ENCODE measurements at regions not wholly inside any gene's neighbourhood (a gene's known extent, or its start where the extent isn't known, plus 50 kb on each side); places are given as distances from the start of the nearest gene placed in this dataset.

DNA sequence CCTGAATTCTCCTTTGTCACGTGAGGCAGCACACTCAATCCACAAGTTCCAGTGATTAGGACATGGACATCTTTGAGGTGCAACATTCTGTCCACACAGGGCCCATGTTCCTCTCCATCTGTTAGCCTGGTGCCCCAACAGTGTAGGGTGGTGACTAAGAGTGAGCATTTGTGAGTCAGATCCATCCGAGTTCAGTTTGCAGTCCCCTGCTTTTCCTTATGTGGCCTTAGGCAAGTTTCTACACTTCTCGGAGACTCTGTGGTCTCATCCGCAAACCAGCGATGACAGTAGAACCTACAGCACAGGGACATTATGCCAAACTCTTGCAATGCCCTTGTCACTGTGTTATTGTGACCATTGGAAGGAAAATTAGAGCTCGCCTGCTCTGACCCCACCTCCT is 178.7 kb upstream of the CDH4 start:
- H3K27me3 ChIP-seq (replicated peaks in 2 of 5; ENCODE audit: control insufficient read depth in 4 of 5, insufficient read depth in 5 of 5, low read length in 4 of 5): peaks cover 0 to 5% (median 0%) of the 10 kb centered on the region in 5 experiments
- POLR2A ChIA-PET: no interaction called here
- no peak for DNase-seq
- no peaks in the 10 kb centered on the region for H3K36me3 ChIP-seq (ENCODE audit: control insufficient read depth in 4 of 4, insufficient read depth in 4 of 4, low read length in 3 of 4)
- no peaks in the 10 kb centered on the region for H3K4me1 ChIP-seq (ENCODE audit: control extremely low read depth in 1 of 4, control insufficient read depth in 4 of 4, insufficient read depth in 4 of 4, low read length in 3 of 4)
- peaks cover 0 to 4% (median 0%) of the 10 kb centered on the region in 5 experiments for H3K9me3 ChIP-seq (ENCODE audit: control extremely low read depth in 1 of 5, control insufficient read depth in 4 of 5, insufficient read depth in 2 of 5, low read depth in 1 of 5, low read length in 4 of 5)
- no peak overlapping the region for H3K27ac ChIP-seq (ENCODE audit: insufficient read depth in 1 of 2, low read depth in 1 of 2, low read length in 2 of 2, poor library complexity in 1 of 2, severe bottlenecking in 2 of 2)
- 96% methylated on average over 4 of the region's 6 CpGs for WGBS (ENCODE audit: insufficient coverage)
- no peak overlapping the region for H3K4me3 ChIP-seq (ENCODE audit: control insufficient read depth in 1 of 7, extremely low read depth in 1 of 7, insufficient read depth in 4 of 7, low read depth in 2 of 7, low read length in 6 of 7)
- CTCF ChIA-PET: no interaction called here

DNA sequence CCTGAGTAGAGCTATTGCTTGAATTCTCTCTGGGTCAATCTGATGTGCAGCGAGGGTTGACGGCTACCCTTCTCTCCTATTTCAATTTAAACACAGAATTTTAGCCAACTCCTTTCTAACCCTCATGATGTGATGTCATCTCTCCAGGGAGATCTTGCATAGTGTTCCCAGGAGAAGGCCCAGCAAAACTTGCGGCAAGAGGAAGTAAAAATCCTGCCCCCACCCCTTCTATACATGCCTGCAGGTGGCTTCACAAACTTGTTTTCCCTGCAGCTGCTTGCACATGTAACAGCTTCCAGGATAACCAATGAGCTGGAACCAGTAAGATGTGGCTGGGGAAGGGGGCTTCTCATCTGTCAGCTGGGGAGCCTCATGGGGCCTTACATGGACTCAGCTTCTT is 169.3 kb upstream of the CDH4 start:
- DNase-seq: no peak
- no peaks in the 10 kb centered on the region for H3K36me3 ChIP-seq (ENCODE audit: control insufficient read depth in 4 of 4, insufficient read depth in 4 of 4, low read length in 3 of 4)
- H3K9me3 ChIP-seq (ENCODE audit: control extremely low read depth in 1 of 5, control insufficient read depth in 4 of 5, insufficient read depth in 2 of 5, low read depth in 1 of 5, low read length in 4 of 5): peaks cover 0 to 4% (median 0%) of the 10 kb centered on the region in 5 experiments
- H3K27me3 ChIP-seq (replicated peaks in 2 of 5; ENCODE audit: control insufficient read depth in 4 of 5, insufficient read depth in 5 of 5, low read length in 4 of 5): peaks cover 0 to 8% (median 0%) of the 10 kb centered on the region in 5 experiments
- H3K4me3 ChIP-seq (ENCODE audit: control insufficient read depth in 1 of 7, extremely low read depth in 1 of 7, insufficient read depth in 4 of 7, low read depth in 2 of 7, low read length in 6 of 7): no peak overlapping the region
- no peaks in the 10 kb centered on the region for H3K4me1 ChIP-seq (ENCODE audit: control extremely low read depth in 1 of 4, control insufficient read depth in 4 of 4, insufficient read depth in 4 of 4, low read length in 3 of 4)
- ChIA-PET CTCF (no interaction called here), POLR2A (interaction anchor here (0.6 kb wide), 1 partner anchor 14 kb away, joined by 3 read pairs; no protein-coding TSS in a partner anchor)
- no peak overlapping the region for H3K27ac ChIP-seq (ENCODE audit: insufficient read depth in 1 of 2, low read depth in 1 of 2, low read length in 2 of 2, poor library complexity in 1 of 2, severe bottlenecking in 2 of 2)
- 93% methylated on average over 3 of the region's 3 CpGs for WGBS (ENCODE audit: insufficient coverage)

DNA sequence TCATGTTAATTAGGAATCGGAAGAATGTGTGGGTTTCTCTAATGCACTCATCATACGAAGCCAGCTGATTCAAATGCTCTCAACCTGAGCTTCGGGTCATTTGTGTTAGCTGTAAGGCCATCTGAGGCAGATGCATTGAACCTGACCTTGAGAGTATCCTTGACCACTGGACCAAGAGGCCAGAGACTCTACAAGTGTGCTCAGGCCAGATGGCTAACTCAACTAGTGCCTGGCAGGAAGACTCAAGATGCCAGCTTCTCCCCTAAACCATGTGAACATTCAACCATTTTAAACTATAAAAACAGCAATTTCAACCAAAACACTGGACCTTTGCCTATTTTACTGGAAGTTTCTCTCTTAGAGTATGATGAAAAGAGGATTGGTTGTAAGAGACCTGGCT is 168.6 kb upstream of the CDH4 start:
- ChIA-PET POLR2A (interaction anchor here (0.6 kb wide), 1 partner anchor 15 kb away, joined by 3 read pairs; no protein-coding TSS in a partner anchor), CTCF (no interaction called here)
- DNase-seq: no peak
- H3K36me3 ChIP-seq (ENCODE audit: control insufficient read depth in 4 of 4, insufficient read depth in 4 of 4, low read length in 3 of 4): no peaks in the 10 kb centered on the region
- peaks cover 0 to 9% (median 0%) of the 10 kb centered on the region in 5 experiments for H3K27me3 ChIP-seq (replicated peaks in 2 of 5; ENCODE audit: control insufficient read depth in 4 of 5, insufficient read depth in 5 of 5, low read length in 4 of 5)
- H3K9me3 ChIP-seq (ENCODE audit: control extremely low read depth in 1 of 5, control insufficient read depth in 4 of 5, insufficient read depth in 2 of 5, low read depth in 1 of 5, low read length in 4 of 5): peaks cover 0 to 4% (median 0%) of the 10 kb centered on the region in 5 experiments
- H3K27ac ChIP-seq (ENCODE audit: insufficient read depth in 1 of 2, low read depth in 1 of 2, low read length in 2 of 2, poor library complexity in 1 of 2, severe bottlenecking in 2 of 2): no peak overlapping the region
- WGBS (ENCODE audit: insufficient coverage): 100% methylated on average over 3 of the region's 3 CpGs
- no peaks in the 10 kb centered on the region for H3K4me1 ChIP-seq (ENCODE audit: control extremely low read depth in 1 of 4, control insufficient read depth in 4 of 4, insufficient read depth in 4 of 4, low read length in 3 of 4)
- H3K4me3 ChIP-seq (ENCODE audit: control insufficient read depth in 1 of 7, extremely low read depth in 1 of 7, insufficient read depth in 4 of 7, low read depth in 2 of 7, low read length in 6 of 7): no peak overlapping the region

DNA sequence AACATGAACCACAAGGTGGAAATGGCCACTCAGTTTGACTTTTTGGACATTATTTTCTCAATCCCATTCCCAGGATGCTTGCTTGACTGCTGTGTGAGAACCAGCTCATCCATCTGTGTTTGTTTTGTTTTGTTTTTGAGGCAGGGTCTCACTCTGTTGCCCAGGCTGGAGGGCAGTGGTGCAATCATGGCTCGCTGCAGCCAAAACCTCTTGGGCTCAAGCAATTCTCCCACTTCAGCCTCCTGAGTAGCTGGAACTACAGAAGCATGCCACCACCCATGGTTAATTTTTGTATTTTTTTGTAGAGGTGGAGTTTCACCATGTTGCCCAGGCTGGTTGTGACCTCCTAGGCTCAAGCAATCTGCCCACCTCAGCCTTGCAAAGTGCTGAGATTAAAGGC is 166.0 kb upstream of the CDH4 start:
- peaks cover 0 to 4% (median 0%) of the 10 kb centered on the region in 5 experiments for H3K9me3 ChIP-seq (ENCODE audit: control extremely low read depth in 1 of 5, control insufficient read depth in 4 of 5, insufficient read depth in 2 of 5, low read depth in 1 of 5, low read length in 4 of 5)
- no peak overlapping the region for H3K27ac ChIP-seq (ENCODE audit: insufficient read depth in 1 of 2, low read depth in 1 of 2, low read length in 2 of 2, poor library complexity in 1 of 2, severe bottlenecking in 2 of 2)
- WGBS (ENCODE audit: insufficient coverage): 83% methylated on average over 1 of the region's 1 CpG
- POLR2A ChIA-PET: no interaction called here
- no peak overlapping the region for H3K4me3 ChIP-seq (ENCODE audit: control insufficient read depth in 1 of 7, extremely low read depth in 1 of 7, insufficient read depth in 4 of 7, low read depth in 2 of 7, low read length in 6 of 7)
- H3K27me3 ChIP-seq (replicated peaks in 2 of 5; ENCODE audit: control insufficient read depth in 4 of 5, insufficient read depth in 5 of 5, low read length in 4 of 5): peaks cover 0 to 11% (median 0%) of the 10 kb centered on the region in 5 experiments
- no peak for DNase-seq
- CTCF ChIA-PET: no interaction called here
- H3K36me3 ChIP-seq (ENCODE audit: control insufficient read depth in 4 of 4, insufficient read depth in 4 of 4, low read length in 3 of 4): no peaks in the 10 kb centered on the region
- H3K4me1 ChIP-seq (ENCODE audit: control extremely low read depth in 1 of 4, control insufficient read depth in 4 of 4, insufficient read depth in 4 of 4, low read length in 3 of 4): no peaks in the 10 kb centered on the region

DNA sequence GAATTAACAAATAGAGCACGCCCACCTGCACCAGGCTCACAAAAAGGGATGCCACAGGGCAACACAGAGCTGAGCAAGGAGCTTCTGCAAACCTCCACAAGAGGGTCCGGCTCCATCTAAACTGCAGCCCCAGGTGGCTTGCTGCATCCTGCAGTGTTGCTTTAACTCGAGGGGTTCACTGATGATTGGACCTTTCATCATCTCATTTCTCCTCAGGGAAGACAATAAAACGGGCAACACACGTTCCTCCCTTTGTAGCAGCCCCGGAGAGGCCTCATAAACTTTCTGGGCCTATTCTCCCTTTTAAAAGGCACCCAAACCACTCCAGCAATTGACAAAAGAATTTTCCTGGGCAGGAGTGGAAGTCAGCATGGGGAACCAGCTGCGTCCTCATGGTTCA is 161.5 kb upstream of the CDH4 start:
- ChIA-PET CTCF (no interaction called here), POLR2A (no interaction called here)
- no peak overlapping the region for H3K27ac ChIP-seq (ENCODE audit: insufficient read depth in 1 of 2, low read depth in 1 of 2, low read length in 2 of 2, poor library complexity in 1 of 2, severe bottlenecking in 2 of 2)
- H3K4me3 ChIP-seq (ENCODE audit: control insufficient read depth in 1 of 7, extremely low read depth in 1 of 7, insufficient read depth in 4 of 7, low read depth in 2 of 7, low read length in 6 of 7): no peak overlapping the region
- no peaks in the 10 kb centered on the region for H3K4me1 ChIP-seq (ENCODE audit: control extremely low read depth in 1 of 4, control insufficient read depth in 4 of 4, insufficient read depth in 4 of 4, low read length in 3 of 4)
- no peak for DNase-seq
- 45% methylated on average over 6 of the region's 7 CpGs for whole genome bisulfite sequencing (ENCODE audit: insufficient coverage)
- peaks cover 0 to 21% (median 9%) of the 10 kb centered on the region in 5 experiments for H3K9me3 ChIP-seq (ENCODE audit: control extremely low read depth in 1 of 5, control insufficient read depth in 4 of 5, insufficient read depth in 2 of 5, low read depth in 1 of 5, low read length in 4 of 5)
- no peaks in the 10 kb centered on the region for H3K36me3 ChIP-seq (ENCODE audit: control insufficient read depth in 4 of 4, insufficient read depth in 4 of 4, low read length in 3 of 4)
- H3K27me3 ChIP-seq (replicated peaks in 2 of 5; ENCODE audit: control insufficient read depth in 4 of 5, insufficient read depth in 5 of 5, low read length in 4 of 5): peaks cover 0 to 5% (median 0%) of the 10 kb centered on the region in 5 experiments

DNA sequence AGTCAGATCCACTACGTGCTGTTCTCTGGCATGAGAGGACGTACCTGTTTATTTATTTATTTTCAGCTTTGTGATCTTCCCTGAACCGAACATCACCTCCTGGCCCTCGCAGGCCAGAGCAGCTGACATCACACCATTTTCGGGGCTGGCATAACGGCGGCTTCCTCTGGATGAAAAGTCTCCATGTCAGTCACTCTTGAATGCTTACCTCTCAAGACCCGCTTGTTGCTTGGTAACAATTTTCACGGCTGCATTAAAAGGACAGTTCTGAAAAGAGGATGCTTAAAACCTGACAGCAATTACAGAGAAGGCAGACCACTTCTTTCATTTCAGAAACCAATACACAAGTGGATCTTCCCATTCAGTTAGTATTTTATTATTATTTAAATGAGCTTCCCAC is 159.8 kb upstream of the CDH4 start:
- Histone ChIP-seq H3K27me3 (replicated peaks in 2 of 5; ENCODE audit: control insufficient read depth in 4 of 5, insufficient read depth in 5 of 5, low read length in 4 of 5) (peaks cover 0 to 5% (median 0%) of the 10 kb centered on the region in 5 experiments), H3K27ac (ENCODE audit: insufficient read depth in 1 of 2, low read depth in 1 of 2, low read length in 2 of 2, poor library complexity in 1 of 2, severe bottlenecking in 2 of 2) (no peak overlapping the region), H3K9me3 (ENCODE audit: control extremely low read depth in 1 of 5, control insufficient read depth in 4 of 5, insufficient read depth in 2 of 5, low read depth in 1 of 5, low read length in 4 of 5) (peaks cover 0 to 34% (median 13%) of the 10 kb centered on the region in 5 experiments), H3K4me1 (ENCODE audit: control extremely low read depth in 1 of 4, control insufficient read depth in 4 of 4, insufficient read depth in 4 of 4, low read length in 3 of 4) (no peaks in the 10 kb centered on the region), H3K4me3 (ENCODE audit: control insufficient read depth in 1 of 7, extremely low read depth in 1 of 7, insufficient read depth in 4 of 7, low read depth in 2 of 7, low read length in 6 of 7) (no peak overlapping the region), H3K36me3 (ENCODE audit: control insufficient read depth in 4 of 4, insufficient read depth in 4 of 4, low read length in 3 of 4) (no peaks in the 10 kb centered on the region)
- WGBS (ENCODE audit: insufficient coverage): 95% methylated on average over 7 of the region's 9 CpGs
- DNase-seq: no peak
- CTCF ChIA-PET: no interaction called here
- POLR2A ChIA-PET: no interaction called here

DNA sequence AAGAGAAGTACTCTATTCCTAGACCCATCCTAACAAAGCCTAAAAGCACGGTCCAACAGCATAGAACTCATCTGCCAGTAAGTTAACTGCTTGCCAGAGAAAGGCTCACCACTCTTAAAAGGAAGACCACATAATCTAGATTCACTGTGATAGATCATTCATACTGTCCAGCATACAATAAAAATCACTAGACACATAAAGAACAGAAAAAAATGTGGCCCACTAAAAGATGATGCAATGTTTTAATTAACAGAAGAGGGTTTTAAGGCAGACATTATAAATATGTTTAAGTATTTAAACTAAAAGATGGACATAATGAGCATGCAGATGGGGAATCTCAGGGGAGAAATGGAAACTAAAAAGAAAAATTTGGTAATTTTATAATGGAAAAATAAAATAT is 157.5 kb upstream of the CDH4 start:
- H3K36me3 ChIP-seq (ENCODE audit: control insufficient read depth in 4 of 4, insufficient read depth in 4 of 4, low read length in 3 of 4): no peaks in the 10 kb centered on the region
- no peak overlapping the region for H3K27ac ChIP-seq (ENCODE audit: insufficient read depth in 1 of 2, low read depth in 1 of 2, low read length in 2 of 2, poor library complexity in 1 of 2, severe bottlenecking in 2 of 2)
- H3K9me3 ChIP-seq (ENCODE audit: control extremely low read depth in 1 of 5, control insufficient read depth in 4 of 5, insufficient read depth in 2 of 5, low read depth in 1 of 5, low read length in 4 of 5): peaks cover 0 to 34% (median 13%) of the 10 kb centered on the region in 5 experiments
- no peaks in the 10 kb centered on the region for H3K4me1 ChIP-seq (ENCODE audit: control extremely low read depth in 1 of 4, control insufficient read depth in 4 of 4, insufficient read depth in 4 of 4, low read length in 3 of 4)
- H3K27me3 ChIP-seq (replicated peaks in 2 of 5; ENCODE audit: control insufficient read depth in 4 of 5, insufficient read depth in 5 of 5, low read length in 4 of 5): no peaks in the 10 kb centered on the region
- 100% methylated on average over 1 of the region's 1 CpG for WGBS (ENCODE audit: insufficient coverage)
- ChIA-PET POLR2A (no interaction called here), CTCF (no interaction called here)
- no peak overlapping the region for H3K4me3 ChIP-seq (ENCODE audit: control insufficient read depth in 1 of 7, extremely low read depth in 1 of 7, insufficient read depth in 4 of 7, low read depth in 2 of 7, low read length in 6 of 7)
- DNase-seq: no peak

All from common myeloid progenitor, CD34-positive (primary cell).